GM21786 (cell line): ENCODE measurements at regions not wholly inside any gene's neighbourhood (a gene's known extent, or its start where the extent isn't known, plus 50 kb on each side); places are given as distances from the start of the nearest gene placed in this dataset.

Source experiments
- ATAC-seq: cut with Tn5 transposase; IDR thresholded peaks from one replicate; pipeline ENCODE4 v1.9.1; 2021; ENCODE audit not compliant: unreplicated experiment

DNA sequence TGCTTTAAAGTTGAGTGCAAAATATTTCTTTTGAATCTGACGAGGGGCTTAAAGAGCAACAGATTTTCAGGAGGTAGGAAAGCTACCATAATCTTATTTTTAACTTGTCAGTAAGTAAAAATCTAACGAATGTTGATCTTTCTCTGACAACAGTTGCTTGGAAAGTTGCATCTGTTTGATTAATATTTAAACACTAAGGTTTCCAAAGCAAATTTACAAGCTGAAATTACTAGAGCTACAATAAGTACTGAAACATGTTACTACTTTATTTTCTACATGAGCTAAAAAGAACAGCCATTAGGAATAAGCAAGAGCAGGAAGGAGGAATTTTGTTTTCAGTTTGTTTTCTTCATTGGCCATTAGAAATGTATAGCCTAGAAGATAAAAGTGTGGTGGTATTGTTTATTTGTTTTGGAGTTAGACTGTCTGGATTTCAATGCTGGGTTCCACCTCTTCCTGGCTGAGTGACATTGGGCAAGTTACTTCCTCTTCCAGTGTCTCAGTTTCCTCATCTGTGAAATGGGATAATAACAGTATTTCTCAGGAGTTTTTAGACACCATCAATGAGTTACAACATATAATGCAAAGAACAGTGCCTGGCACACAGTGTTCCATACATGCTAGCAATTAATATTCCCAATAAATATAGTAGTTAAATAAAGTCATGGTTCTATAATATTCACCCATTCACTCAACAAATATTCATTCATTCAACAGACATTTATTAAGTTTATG is 87.9 kb upstream of the FLRT2 start:
- no peak for ATAC-seq

GRCh38 chr14:85442996-85443395 is 86.9 kb upstream of the FLRT2 start:
- no peak for ATAC-seq

- no peak for ATAC-seq
These were observed 85.3 kb upstream of the FLRT2 start for GRCh38 chr14:85444635-85445034.

GRCh38 chr14:85445151-85445795 is 84.7 kb upstream of the FLRT2 start:
- no peak for ATAC-seq

DNA sequence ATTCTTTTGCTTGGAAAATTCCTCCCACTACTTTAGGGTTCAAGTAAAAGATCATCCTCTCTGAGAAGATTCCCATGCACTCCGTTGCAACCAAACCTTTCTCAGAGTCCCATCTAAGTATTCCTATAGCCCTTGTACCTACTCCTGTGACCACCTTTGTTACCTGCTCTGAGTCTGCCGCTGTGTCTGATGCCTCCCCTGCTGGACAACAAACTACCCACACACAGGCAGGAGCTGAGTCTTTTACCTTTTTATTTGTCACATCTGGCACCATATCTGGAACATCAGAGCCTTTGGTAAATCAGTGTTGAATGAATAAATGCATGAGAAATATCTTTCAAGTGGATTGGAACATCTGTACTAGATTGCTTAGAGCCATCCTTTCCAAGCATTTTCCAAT is 82.1 kb upstream of the FLRT2 start:
- ATAC-seq: no peak

DNA sequence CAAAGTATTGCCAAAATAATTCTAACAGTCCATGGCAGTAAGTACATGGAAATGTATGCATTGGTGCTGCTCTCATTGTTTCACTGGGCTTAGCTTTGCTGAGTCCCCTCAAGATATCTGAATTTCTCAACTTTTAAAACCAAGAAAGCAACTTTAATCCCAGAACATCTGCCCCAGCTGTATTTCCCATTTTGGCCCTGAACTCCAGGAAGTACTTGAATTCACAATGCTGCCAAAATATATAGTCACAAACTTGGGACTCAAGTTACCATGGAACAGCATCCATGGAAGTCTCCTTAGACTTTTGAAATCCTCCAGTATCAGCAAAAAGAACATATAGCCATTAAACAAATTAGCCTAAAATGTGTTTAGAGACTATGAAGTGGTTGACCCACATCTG is 78.5 kb upstream of the FLRT2 start:
- no peak for ATAC-seq

GRCh38 chr14:85453401-85454225 is 76.3 kb upstream of the FLRT2 start:
- ATAC-seq: no peak

GRCh38 chr14:85454226-85454813 is 75.6 kb upstream of the FLRT2 start:
- ATAC-seq: no peak

DNA sequence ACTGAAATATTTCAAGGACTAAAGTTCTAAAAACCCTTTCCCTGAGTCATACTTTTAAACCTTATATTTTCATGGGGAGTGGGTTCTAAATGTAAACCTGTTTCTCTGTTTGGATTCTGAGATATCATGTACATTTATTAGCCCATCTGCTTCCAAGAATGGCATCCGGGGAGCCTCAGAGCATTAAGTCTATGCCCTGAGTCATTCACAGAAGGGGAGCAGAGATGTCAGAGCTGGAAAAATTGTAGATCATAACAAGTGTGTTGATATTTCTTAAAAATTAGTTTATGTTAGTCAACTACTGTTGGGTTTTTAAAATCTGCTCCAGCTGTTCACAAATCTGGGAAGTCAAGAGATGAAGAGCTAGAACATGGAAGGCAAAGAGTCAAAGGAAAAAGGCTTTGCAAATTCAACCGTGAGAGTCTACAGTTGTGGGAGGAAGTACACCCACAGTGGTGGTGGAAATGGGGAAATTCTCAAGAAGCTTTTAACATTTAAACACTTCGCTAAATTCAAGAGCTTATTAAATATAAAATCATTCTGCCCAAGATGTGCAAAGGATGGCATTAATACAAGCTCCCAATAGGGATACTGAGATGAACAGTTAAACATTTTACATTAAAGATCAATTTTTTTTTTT is 70.5 kb upstream of the FLRT2 start:
- ATAC-seq: no peak

DNA sequence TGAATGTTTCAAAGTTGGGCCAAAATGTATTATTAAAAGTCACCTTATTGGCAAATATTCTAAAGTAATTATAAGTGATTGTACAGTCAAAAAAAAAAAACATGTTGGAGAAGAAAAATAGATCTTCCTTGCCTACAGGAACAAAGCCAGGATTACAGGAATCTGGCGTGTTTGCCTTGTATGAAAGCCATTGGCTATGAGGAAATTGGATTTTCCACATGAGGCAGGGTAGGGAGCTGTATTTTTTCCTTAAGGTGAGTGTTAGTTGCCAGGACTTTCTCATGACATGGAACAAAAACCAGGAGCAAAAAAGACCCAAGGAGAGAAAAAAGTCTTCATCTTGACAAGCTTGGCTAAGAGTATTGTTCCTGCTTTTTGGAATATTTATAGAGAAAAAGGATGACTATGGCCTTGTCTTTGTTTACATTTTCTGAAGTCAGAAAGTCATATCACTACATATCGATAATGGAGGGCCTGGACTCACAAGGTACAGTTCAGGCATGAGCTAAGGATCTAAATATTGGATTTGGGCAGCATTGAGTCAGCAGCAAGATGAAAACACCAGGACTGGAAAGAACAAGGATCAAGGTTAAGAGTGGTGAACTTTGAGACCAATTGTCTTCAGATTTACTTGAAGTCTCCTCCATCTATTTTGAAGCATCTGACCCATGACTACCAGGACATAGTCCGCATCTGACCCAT is 68.4 kb upstream of the FLRT2 start:
- no peak for ATAC-seq

DNA sequence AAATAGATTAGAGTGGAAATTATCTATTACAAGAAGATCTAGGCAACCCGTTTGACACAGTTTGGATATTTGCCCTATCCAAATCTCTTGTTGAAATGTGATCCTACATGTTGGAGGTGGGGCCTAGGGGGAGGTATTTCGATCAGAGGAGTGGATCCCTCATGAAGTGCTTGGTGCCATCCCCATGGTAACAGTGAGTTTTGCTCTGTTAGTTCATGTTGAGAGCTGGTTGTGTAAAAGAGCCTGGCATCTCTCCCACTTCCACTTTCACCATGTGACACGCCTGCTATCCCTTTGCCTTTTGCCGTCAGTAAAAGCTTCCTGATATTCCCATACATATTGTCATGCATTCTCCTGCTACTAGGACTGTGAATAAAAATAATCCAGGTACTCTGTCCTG is 66.4 kb upstream of the FLRT2 start:
- no peak for ATAC-seq

- no peak for ATAC-seq
These were observed 65.6 kb upstream of the FLRT2 start for GRCh38 chr14:85464135-85464895.

DNA sequence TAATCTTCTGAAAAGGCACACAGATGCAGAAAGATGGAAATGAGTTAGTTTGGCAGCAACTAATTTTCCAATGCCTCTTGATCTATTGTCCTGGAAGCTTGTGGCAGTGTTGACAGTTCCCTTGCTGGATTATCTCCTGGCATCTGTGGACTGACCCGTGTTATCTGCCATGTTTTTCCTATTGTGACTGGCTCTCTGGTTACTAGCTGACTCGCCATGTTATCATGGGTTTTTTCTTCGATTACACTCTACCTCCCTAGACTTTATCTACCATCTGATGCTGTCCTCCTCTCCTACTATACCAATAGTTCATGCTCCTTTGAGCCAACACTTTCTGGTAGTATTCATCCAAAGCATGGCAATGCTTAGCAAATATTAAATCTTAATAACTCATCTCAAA is 63.3 kb upstream of the FLRT2 start:
- ATAC-seq: no peak

DNA sequence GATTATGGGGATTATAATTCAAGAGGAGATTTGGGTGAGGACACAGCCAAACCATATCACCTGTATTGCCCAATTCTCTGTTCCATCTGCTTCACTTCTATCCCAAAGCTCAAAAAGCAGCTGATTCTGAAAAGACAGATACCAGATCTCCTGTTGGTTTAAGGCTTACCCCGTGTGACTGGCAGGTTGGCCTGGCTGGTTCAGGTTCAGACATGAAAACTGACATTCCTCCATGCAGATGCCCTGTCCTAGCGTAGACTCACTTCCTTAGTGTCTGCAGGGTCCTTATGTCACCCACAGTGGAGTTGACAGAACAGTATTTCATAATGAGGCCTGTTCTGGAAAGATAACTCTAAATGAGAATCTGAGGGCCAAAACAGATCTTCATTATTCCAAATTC is 61.1 kb upstream of the FLRT2 start:
- no peak for ATAC-seq

- no peak for ATAC-seq
These were observed 58.8 kb upstream of the FLRT2 start for GRCh38 chr14:85471156-85471555.

GRCh38 chr14:85471744-85472143 is 58.2 kb upstream of the FLRT2 start:
- ATAC-seq: no peak

GRCh38 chr14:85474431-85474830 is 55.5 kb upstream of the FLRT2 start:
- ATAC-seq: no peak

DNA sequence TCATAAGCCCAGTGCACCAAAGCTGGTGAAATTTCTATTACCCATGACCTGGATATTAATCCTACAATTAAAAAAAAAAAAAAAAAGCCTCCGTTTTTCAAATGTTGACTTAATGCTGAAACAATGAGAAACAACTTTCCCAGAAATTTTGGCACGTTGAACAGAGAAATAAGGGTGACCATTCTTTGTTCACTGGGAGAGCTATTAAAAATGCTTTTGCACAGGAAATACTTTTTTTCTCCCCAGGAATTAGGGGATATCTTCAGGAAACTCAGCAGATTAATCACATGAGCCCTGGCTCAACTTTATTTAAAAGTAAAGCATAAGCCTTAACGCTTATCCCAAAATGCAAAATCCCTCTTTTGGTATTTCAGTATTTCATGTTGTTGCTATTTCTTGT is 54.8 kb upstream of the FLRT2 start:
- ATAC-seq: no peak

- no peak for ATAC-seq
These were observed 50.6 kb upstream of the FLRT2 start for GRCh38 chr14:85479306-85479705.

- no peak for ATAC-seq
These were observed 50.2 kb upstream of the FLRT2 start for GRCh38 chr14:85479771-85480170.
